Fibroblast of mammary gland (primary cell): ENCODE measurements at regions not wholly inside any gene's neighbourhood (a gene's known extent, or its start where the extent isn't known, plus 50 kb on each side); places are given as distances from the start of the nearest gene placed in this dataset.
"Not testable (repeated sequence)": the region's sequence is repeated elsewhere in the genome, so short reads cannot be mapped to it uniquely, and the experiment has no call there.

ENCODE experiments used
- DNase-seq: peaks from one replicate; pipeline ENCODE4 v3.0.0-alpha.2; 2010; ENCODE audit warnings: low read depth
- H3K4me3 ChIP-seq: 2 replicates; pipeline ENCODE4 v1.5.1; 2011; ENCODE audit warnings: low read depth, mild to moderate bottlenecking, low read length, moderate library complexity; ENCODE audit not compliant: control insufficient read depth
- TF ChIP-seq, protein P1 (sequence below): conservative IDR thresholded peaks from 2 replicates; pipeline ENCODE4 v1.5.1; 2011; ENCODE audit warnings: low read depth, low read length, inconsistent platforms; ENCODE audit not compliant: control insufficient read depth, insufficient read depth

DNA sequence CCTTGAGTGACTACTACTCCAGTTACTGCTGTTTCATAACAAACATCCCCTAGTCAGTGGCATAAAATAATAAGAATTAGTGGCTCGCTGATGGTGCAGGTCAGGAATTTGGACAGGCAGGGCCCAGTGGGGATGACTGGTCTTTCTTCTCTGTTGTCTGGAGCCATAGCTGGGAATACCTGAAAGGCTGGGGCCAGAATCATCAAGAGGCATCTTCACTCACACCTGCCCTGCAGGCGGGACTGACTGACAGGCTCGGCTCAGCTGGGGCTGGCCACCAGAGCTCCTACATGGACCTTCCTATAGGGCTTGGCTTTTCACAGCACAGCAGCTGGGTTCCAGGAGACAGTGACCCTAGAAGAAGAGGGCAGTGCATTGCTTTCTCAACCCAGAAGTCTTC, 148.8 kb upstream of the ATP10A start:
- no peak for DNase-seq
- H3K4me3 ChIP-seq = no peak overlapping the region
- TF ChIP-seq, protein P1, sequence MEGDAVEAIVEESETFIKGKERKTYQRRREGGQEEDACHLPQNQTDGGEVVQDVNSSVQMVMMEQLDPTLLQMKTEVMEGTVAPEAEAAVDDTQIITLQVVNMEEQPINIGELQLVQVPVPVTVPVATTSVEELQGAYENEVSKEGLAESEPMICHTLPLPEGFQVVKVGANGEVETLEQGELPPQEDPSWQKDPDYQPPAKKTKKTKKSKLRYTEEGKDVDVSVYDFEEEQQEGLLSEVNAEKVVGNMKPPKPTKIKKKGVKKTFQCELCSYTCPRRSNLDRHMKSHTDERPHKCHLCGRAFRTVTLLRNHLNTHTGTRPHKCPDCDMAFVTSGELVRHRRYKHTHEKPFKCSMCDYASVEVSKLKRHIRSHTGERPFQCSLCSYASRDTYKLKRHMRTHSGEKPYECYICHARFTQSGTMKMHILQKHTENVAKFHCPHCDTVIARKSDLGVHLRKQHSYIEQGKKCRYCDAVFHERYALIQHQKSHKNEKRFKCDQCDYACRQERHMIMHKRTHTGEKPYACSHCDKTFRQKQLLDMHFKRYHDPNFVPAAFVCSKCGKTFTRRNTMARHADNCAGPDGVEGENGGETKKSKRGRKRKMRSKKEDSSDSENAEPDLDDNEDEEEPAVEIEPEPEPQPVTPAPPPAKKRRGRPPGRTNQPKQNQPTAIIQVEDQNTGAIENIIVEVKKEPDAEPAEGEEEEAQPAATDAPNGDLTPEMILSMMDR = no peak

DNA sequence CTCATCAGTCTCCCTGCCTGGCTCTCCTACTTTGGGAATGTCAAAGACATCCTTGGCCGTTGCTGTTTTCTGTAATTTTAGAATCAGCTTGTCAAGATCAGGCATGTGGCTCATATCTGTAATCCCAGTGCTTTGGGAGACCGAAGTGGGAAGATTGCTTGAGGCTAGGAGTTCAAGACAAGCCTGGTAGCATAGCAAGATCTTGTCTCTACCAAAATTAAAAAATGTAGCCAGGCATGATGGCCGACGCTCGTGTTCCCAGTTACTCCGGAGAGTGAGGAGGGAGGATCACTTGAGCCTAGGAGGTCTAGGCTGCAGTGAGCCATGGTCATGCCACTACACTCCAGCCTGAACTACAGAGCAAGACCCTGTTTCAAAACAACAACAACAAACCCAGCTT, 144.0 kb upstream of the ATP10A start:
- DNase-seq = no peak
- TF ChIP-seq, protein P1 = no peak

DNA sequence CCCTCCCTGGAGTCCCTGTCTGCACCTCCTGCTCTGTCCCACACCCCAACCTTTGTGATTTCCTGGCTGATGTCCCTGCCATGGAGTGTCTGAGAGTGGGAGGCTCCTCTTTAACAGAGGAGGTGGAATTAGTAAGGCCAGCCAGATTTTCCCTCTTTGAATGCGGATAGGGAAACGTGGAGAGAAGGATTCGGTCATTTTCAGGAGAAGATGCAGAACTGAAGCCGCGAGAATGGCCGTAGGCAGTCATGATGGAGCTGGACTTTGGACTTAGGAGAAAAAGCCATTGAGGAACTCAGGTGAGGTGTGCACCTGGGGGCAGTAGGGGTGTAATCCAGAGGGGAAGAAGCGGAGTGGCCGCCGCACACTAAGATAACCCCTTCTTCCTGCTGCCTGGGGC, 138.1 kb upstream of the ATP10A start:
- DNase-seq = no peak
- TF ChIP-seq, protein P1 = no peak
- H3K4me3 ChIP-seq = no peak overlapping the region

More for the DNA sequence above, 144.0 kb upstream of the ATP10A start:
- H3K4me3 ChIP-seq = no peak overlapping the region

DNA sequence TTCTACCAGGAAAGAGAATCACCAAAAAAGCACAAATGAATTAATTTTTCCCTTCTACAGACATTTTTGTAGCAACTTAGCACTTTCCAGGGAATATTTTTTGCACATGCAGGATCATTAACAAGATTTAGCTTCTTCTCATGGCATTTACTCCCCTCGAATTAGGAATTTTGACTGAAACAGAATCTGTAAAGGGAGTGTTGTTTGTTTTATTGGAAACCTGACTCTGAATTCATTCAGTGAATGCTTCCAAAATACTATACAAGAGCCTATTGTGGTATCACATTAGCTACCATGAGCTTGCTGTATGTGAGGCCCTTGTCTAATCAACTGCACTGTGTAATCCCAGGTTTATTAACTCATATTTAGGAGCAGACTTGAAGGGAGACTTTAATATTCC, 130.4 kb upstream of the ATP10A start:
- TF ChIP-seq, protein P1 = no peak
- no peak overlapping the region for H3K4me3 ChIP-seq
- DNase-seq = no peak

DNA sequence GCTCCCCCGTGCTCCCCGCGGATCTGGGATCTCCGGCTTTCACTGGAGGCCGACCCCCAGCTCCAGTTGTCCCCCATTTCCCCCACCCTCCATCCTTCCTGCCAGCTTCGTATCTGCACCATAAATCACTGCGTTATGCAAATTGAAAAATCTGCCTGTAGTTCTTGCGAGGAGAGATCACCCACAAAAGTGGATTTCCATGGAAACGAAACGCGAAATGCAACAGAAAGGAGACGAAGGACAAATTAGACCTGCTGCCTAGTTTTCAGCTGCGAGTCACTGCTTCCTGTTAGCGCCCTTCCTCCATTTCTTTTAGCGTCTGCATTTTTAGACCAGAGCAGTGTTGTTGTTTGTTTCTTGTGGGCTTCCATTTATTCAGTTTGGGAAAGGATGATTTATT, 127.1 kb upstream of the ATP10A start:
- no peak overlapping the region for H3K4me3 ChIP-seq
- TF ChIP-seq, protein P1 = no peak
- DNase-seq = no peak

DNA sequence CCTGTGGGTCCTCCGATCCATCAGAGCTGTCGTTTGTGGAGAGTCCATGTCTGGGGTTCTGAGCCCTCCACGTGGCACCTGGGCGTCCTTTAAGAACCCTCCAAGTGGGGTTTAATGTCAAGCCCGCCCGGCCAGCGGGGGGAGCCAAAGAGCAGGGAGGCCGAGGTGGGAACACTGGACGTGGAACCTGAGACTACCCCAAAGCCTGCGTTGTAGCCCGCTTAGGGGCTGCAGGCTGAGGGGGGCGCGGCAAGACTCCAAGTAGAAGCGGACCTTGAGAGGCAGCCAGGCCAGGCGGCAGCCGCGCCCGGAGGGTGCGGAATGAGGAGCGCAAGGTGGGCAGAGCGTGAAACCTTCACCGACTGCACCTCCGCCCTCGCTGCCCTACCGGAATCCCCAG, 126.2 kb upstream of the ATP10A start:
- TF ChIP-seq, protein P1 = no peak
- H3K4me3 ChIP-seq = no peak overlapping the region
- no peak for DNase-seq

DNA sequence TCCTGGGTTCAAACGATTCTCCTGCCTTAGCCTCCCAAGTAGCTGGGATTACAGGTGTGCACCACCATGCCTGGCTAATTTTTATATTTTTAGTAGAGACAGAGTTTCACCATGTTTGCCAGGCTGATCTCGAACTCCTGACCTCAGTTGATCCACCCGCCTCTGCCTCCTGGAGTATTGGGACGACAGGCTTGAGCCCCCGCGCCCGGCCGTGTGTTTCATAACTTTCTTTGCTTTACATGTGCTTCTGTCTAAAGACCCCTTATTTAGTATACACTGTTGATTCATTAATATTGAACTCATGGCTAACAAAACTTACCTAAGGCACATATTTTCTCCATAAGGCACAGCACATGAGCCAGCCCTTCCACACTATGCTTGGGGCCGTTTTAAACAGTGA, 125.6 kb upstream of the ATP10A start:
- not testable (repeated sequence) for DNase-seq, H3K4me3 ChIP-seq
